HFFc6 (cell line): ENCODE measurements at regions not wholly inside any gene's neighbourhood (a gene's known extent, or its start where the extent isn't known, plus 50 kb on each side); places are given as distances from the start of the nearest gene placed in this dataset.
"Not testable (repeated sequence)": the region's sequence is repeated elsewhere in the genome, so short reads cannot be mapped to it uniquely, and the experiment has no call there.

Source experiments
- DNase-seq: peaks from one replicate; pipeline ENCODE4 v3.0.0-alpha.2; 2018
- H3K27ac Mint-ChIP-seq: 2 replicates; pipeline ENCODE4 v1.8.0; 2020; ENCODE audit warnings: mild to moderate bottlenecking, mixed read lengths
- H3K27me3 Mint-ChIP-seq: 2 replicates; pipeline ENCODE4 v1.8.0; 2021; ENCODE audit warnings: mild to moderate bottlenecking, moderate library complexity, mixed read lengths; ENCODE audit not compliant: insufficient read depth
- H3K36me3 Mint-ChIP-seq: 2 replicates; pipeline ENCODE4 v1.8.0; 2021; ENCODE audit warnings: low read depth, mixed read lengths
- H3K4me1 Mint-ChIP-seq: 2 replicates; pipeline ENCODE4 v1.8.0; 2020; ENCODE audit warnings: low read depth, mixed read lengths
- H3K4me3 Mint-ChIP-seq: 2 replicates; pipeline ENCODE4 v1.8.0; 2020; ENCODE audit warnings: mild to moderate bottlenecking, moderate library complexity, mixed read lengths
- H3K9me3 Mint-ChIP-seq: 2 replicates; pipeline ENCODE4 v1.8.0; 2020; ENCODE audit warnings: mild to moderate bottlenecking, mixed read lengths
- CTCF ChIP-seq: fragments of 200-600 bp; sonication (generic); IDR thresholded peaks from 2 replicates; pipeline ENCODE4 v1.5.0; 2021; ENCODE audit warnings: antibody characterized with exemption, mild to moderate bottlenecking

- Mint-ChIP-seq H3K27me3 (peaks cover 6% of the 10 kb centered on the region), H3K4me3 (no peak overlapping the region; the same call in 1 of the 2 replicates), H3K27ac (peak overlapping the region; percentile 14), H3K4me1 (peaks cover 42% of the 10 kb centered on the region), H3K36me3 (no peaks in the 10 kb centered on the region), H3K9me3 (no peaks in the 10 kb centered on the region)
- TF ChIP-seq CTCF, result no peak
- DNase-seq, result peak; percentile 87
Measured at GRCh38 chr2:175807031-175807873, 194.8 kb downstream of the LNPK start.

GRCh38 chr2:175806570-175806969 lies 195.5 kb downstream of the LNPK start:
- Mint-ChIP-seq H3K27me3 (peaks cover 6% of the 10 kb centered on the region), H3K4me1 (peaks cover 36% of the 10 kb centered on the region), H3K9me3 (no peaks in the 10 kb centered on the region), H3K4me3 (no peak overlapping the region; the same call in 1 of the 2 replicates), H3K27ac (peak overlapping the region; percentile 14; the same call in 1 of the 2 replicates), H3K36me3 (no peaks in the 10 kb centered on the region)
- DNase-seq, result no peak
- no peak for TF ChIP-seq CTCF

GRCh38 chr2:175806125-175806490 lies 196.0 kb downstream of the LNPK start:
- Mint-ChIP-seq H3K4me3 (no peak overlapping the region; the same call in 1 of the 2 replicates), H3K36me3 (no peaks in the 10 kb centered on the region), H3K4me1 (peaks cover 35% of the 10 kb centered on the region)

GRCh38 chr2:175805442-175806124 lies 196.5 kb downstream of the LNPK start:
- peaks cover 9% of the 10 kb centered on the region for H3K27me3 Mint-ChIP-seq
- H3K9me3 Mint-ChIP-seq, result no peaks in the 10 kb centered on the region
- DNase-seq, result no peak
- H3K4me3 Mint-ChIP-seq, result no peak overlapping the region
- no peaks in the 10 kb centered on the region for H3K36me3 Mint-ChIP-seq
- no peak for TF ChIP-seq CTCF
- H3K27ac Mint-ChIP-seq, result no peak overlapping the region
- peaks cover 35% of the 10 kb centered on the region for H3K4me1 Mint-ChIP-seq

More at GRCh38 chr2:175806125-175806490, 196.0 kb downstream of the LNPK start:
- DNase-seq, result no peak
- Mint-ChIP-seq H3K9me3 (no peaks in the 10 kb centered on the region), H3K27ac (no peak overlapping the region), H3K27me3 (peaks cover 6% of the 10 kb centered on the region)
- no peak for TF ChIP-seq CTCF

GRCh38 chr2:175804122-175804521 lies 197.9 kb downstream of the LNPK start:
- Mint-ChIP-seq H3K27ac (no peak overlapping the region), H3K4me3 (no peak overlapping the region), H3K27me3 (peaks cover 14% of the 10 kb centered on the region), H3K4me1 (peaks cover 35% of the 10 kb centered on the region), H3K36me3 (no peaks in the 10 kb centered on the region), H3K9me3 (no peaks in the 10 kb centered on the region)
- TF ChIP-seq CTCF, result no peak
- DNase-seq, result no peak

- not testable (repeated sequence) for H3K4me1 Mint-ChIP-seq, H3K27ac Mint-ChIP-seq, DNase-seq, H3K4me3 Mint-ChIP-seq
- peaks cover 14% of the 10 kb centered on the region for H3K36me3 Mint-ChIP-seq
- peaks cover 23% of the 10 kb centered on the region for H3K27me3 Mint-ChIP-seq
- H3K9me3 Mint-ChIP-seq, result peaks cover 17% of the 10 kb centered on the region
Measured at GRCh38 chr2:175796422-175796821, 205.6 kb downstream of the LNPK start.
